GM21381 (cell line): ENCODE measurements at regions not wholly inside any gene's neighbourhood (a gene's known extent, or its start where the extent isn't known, plus 50 kb on each side); places are given as distances from the start of the nearest gene placed in this dataset.

Experiments used
- ATAC-seq: cut with Tn5 transposase; IDR thresholded peaks from one replicate; pipeline ENCODE4 v1.9.1; 2021; ENCODE audit warnings: mild to moderate bottlenecking, moderate library complexity; ENCODE audit not compliant: unreplicated experiment

GRCh38 chrX:7233580-7234406 lies 85.8 kb upstream of the PUDP start:
- ATAC-seq: no peak

DNA sequence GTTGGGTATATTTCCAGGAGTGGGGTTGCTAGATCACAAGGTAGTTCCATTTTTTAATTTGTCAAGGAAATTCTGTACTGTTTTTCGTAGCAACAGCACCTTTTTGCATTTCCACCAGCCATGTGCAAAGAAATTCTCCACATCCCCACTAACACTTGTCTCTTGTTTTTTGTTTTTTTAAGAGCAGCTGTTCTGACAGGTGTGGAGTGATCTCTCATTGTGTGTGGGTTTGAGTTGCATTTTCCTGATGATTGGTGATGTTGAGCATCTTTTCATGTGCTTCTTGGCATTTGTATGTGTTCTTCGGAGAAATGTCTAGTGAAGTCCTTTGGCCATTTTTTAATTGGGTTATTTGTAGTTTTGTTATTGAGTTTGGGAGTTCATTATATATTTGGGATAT lies 80.3 kb upstream of the PUDP start:
- no peak for ATAC-seq

GRCh38 chrX:7225338-7225737 lies 77.4 kb upstream of the PUDP start:
- no peak for ATAC-seq

GRCh38 chrX:7223271-7223670 lies 75.3 kb upstream of the PUDP start:
- ATAC-seq: no peak

GRCh38 chrX:7220121-7220520 lies 72.2 kb upstream of the PUDP start:
- no peak for ATAC-seq

GRCh38 chrX:7219153-7219705 lies 71.3 kb upstream of the PUDP start:
- no peak for ATAC-seq

GRCh38 chrX:7218321-7219152 lies 70.6 kb upstream of the PUDP start:
- ATAC-seq: no peak

DNA sequence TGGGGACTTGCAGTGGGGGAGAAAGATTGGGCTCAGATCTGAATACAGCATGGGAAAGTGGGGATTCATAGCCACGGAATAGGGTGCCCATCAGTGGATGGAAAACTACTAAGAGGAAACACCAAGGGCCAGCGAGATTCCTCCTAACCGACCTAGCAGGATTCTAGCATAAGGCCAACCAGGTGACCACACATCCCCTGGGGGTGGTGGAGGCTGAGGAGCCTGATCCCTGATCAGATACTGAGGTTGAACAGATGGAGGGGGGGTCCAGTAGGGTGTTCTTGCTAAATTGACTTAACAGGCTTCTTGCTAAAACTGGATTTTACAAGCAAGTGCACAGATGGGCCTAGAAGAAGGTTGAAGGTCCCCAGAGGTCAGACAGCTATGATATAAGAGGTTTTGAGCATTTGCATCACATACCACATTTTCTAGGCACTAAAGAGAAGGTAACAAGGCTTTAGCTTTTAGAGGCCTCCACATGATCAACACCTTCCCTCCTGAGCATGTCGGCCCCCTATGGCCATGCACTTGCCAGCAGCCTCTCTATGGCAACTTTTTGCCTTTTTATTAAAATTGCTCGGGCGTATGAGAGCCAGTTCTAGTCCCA lies 69.1 kb upstream of the PUDP start:
- ATAC-seq: no peak

GRCh38 chrX:7215842-7216241 lies 67.9 kb upstream of the PUDP start:
- ATAC-seq: no peak

DNA sequence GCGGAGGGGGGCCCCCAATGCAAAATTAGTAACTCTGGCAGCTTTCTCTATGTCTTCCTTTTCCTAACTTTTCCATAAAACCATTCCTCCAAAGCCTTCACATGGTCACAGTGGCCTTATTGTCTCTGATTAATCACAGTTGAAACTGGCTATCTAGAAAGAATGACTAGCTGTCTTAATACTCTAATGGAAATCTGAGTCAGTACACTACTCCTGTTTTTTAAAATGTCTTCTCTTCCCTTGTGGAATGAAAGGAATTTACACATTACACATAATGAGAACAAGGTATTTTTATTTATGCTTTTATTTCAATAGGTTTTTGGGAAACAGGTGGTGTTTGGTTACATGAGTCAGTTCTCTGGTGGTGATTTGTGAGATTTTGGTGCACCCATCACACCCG lies 66.3 kb upstream of the PUDP start:
- no peak for ATAC-seq

DNA sequence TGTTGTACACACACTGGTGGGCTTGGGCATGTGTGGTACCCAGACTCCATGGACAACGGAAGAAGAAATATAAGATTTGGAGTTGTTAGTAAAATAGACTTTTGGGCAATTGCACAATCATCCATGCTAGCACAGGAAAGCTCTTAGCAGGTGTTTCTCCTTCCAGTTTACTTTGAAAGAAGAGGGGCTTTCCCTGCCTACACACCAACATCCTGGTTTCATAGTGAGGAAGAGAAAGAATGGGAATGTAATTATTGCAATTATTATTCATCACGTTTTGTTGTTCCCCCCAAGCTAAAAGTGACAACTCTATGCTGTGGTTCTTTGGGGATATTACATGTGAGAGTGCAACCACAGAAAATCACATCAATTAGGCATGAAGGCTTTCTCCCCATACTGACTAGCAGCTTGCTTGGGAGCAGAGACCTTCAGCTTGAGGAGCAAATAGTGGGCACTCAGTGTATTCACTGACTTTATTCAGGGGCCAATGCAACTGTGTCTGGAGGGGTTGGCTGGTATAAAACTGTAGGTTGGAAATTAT lies 57.2 kb upstream of the PUDP start:
- no peak for ATAC-seq

GRCh38 chrX:7204619-7205018 lies 56.7 kb upstream of the PUDP start:
- ATAC-seq: no peak

GRCh38 chrX:7202206-7202605 lies 54.3 kb upstream of the PUDP start:
- ATAC-seq: no peak

- no peak for ATAC-seq
Observed at GRCh38 chrX:7201496-7201895, 53.5 kb upstream of the PUDP start.

- no peak for ATAC-seq
Observed at GRCh38 chrX:7198499-7198898, 50.5 kb upstream of the PUDP start.
